ENCODE measurements at regions not wholly inside any gene's neighbourhood (a gene's known extent, or its start where the extent isn't known, plus 50 kb on each side); places are given as distances from the start of the nearest gene placed in this dataset.
"Not testable (repeated sequence)": the region's sequence is repeated elsewhere in the genome, so short reads cannot be mapped to it uniquely, and the experiment has no call there.

GRCh38 chr10:78465431-78465830, 431.8 kb downstream of the RPS24 start:
- TF ChIP-seq, protein P1, sequence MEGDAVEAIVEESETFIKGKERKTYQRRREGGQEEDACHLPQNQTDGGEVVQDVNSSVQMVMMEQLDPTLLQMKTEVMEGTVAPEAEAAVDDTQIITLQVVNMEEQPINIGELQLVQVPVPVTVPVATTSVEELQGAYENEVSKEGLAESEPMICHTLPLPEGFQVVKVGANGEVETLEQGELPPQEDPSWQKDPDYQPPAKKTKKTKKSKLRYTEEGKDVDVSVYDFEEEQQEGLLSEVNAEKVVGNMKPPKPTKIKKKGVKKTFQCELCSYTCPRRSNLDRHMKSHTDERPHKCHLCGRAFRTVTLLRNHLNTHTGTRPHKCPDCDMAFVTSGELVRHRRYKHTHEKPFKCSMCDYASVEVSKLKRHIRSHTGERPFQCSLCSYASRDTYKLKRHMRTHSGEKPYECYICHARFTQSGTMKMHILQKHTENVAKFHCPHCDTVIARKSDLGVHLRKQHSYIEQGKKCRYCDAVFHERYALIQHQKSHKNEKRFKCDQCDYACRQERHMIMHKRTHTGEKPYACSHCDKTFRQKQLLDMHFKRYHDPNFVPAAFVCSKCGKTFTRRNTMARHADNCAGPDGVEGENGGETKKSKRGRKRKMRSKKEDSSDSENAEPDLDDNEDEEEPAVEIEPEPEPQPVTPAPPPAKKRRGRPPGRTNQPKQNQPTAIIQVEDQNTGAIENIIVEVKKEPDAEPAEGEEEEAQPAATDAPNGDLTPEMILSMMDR (IDR thresholded peaks at IDR 0.05): no peak
- no peak for DNase-seq (ENCODE audit: low spot score)

GRCh38 chr10:78467496-78468106, 433.9 kb downstream of the RPS24 start:
- Histone ChIP-seq H3K27ac (no peak overlapping the region), H3K4me3 (no peak overlapping the region)
- TF ChIP-seq, protein P1 (IDR thresholded peaks at IDR 0.05): no peak
- no peak for DNase-seq (ENCODE audit: low spot score)

More at GRCh38 chr10:78465431-78465830, 431.8 kb downstream of the RPS24 start:
- no peak overlapping the region for H3K27ac ChIP-seq
- no peak overlapping the region for H3K4me3 ChIP-seq

DNA sequence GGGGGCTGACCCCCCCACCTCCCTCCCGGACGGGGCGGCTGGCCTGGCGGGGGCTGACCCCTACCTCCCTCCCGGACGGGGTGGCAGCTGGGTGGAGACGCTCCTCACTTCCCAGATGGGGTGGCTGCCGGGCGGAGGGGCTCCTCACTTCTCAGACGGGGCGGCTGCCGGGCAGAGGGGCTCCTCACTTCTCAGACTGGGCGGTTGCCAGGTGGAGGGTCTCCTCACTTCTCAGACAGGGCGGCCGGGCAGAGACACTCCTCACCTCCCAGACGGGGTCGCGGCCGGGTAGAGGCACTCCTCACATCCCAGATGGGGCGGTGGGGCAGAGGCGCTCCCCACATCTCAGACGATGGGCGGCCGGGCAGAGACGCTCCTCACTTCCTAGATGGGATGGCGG, 435.1 kb downstream of the RPS24 start:
- not testable (repeated sequence) for DNase-seq (ENCODE audit: low spot score); H3K27ac ChIP-seq; H3K4me3 ChIP-seq

GRCh38 chr10:78470267-78471103, 436.8 kb downstream of the RPS24 start:
- Histone ChIP-seq H3K27ac (no peak overlapping the region), H3K4me3 (no peak overlapping the region)
- TF ChIP-seq, protein P1 (IDR thresholded peaks at IDR 0.05): no peak
- no peak for DNase-seq (ENCODE audit: low spot score)

DNA sequence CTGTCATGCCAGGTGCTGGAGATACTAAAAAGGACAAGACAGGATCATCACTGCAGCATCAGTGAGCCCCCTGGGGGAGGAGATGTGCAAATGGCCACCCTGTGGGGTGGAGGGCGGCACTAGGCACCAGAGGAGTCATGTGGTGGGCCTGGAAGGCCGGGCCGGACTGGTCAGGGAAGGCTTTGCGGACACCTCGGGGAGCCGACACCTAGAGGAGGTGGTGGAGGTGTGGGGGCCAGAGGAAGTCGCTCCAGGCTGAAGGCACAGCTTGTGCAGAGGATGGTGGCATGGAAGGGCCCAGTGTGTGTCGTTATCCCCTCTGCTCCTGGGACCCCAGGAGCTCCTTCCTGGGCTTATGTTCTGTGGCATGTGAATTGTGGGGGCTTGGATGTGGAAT, 437.7 kb downstream of the RPS24 start:
- TF ChIP-seq, protein P1 (IDR thresholded peaks at IDR 0.05): no peak
- DNase-seq (ENCODE audit: low spot score): no peak
- Histone ChIP-seq H3K27ac (no peak overlapping the region), H3K4me3 (no peak overlapping the region)

DNA sequence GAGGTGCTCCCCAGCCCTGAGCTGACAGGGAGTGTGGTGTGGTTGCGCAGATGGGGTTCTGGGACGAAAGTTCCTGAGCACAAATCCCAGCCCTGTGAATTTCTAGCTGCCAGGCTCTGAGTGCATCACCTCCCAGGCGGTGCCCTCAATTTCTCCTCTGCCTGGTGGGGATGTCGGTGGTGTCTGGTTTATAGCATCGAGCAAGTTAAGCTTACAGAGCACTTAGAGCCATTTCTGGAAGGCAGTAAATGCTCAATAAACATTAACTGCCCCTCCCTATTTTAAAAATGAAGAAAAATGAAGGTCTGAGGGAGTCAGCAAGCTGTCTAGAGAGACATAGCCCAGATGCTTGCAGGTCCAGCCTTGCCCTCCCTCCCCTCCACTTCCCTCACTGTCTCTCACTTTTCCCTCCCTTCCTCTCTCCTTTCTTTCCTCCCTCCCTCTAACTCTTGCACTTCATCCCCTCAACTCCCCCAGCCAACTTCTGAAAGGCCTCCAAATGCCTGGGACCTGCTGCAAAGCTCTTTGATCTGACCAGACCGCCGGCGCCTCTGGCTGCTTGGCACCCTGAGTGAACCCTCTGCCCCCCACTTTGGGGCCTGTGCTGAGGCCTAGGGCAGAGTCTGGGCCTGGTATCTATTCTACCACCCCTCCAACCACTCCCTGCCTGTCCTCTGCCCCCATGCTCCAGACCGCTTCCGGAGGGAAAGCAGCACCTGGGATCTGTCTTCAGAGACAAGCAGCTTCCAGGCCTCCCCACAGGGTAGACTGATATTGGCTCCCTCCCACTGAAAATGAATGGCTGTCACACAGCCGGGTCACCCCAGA, 438.3 kb downstream of the RPS24 start:
- TF ChIP-seq, protein P1 (IDR thresholded peaks at IDR 0.05): no peak
- no peak overlapping the region for H3K27ac ChIP-seq
- no peak overlapping the region for H3K4me3 ChIP-seq
- DNase-seq (ENCODE audit: low spot score): no peak

- TF ChIP-seq, protein P1 (IDR thresholded peaks at IDR 0.05): no peak
- Histone ChIP-seq H3K27ac (no peak overlapping the region), H3K4me3 (no peak overlapping the region)
- DNase-seq (ENCODE audit: low spot score): no peak
These were observed 438.9 kb downstream of the RPS24 start for GRCh38 chr10:78472551-78472890.

All from coronary artery (tissue), 2 donors.